Neural progenitor cell (in vitro differentiated cells): ENCODE measurements at regions not wholly inside any gene's neighbourhood (a gene's known extent, or its start where the extent isn't known, plus 50 kb on each side); places are given as distances from the start of the nearest gene placed in this dataset.

Source experiments
- DNase-seq: peaks from one replicate; pipeline ENCODE4 v3.0.0-alpha.2; 2016; ENCODE audit warnings: low spot score
- H2AFZ ChIP-seq: fragments of 200-600 bp; sonication (generic); replicated peaks from 2 replicates; pipeline ENCODE4 v1.6.1; 2016; ENCODE audit warnings: antibody characterized with exemption
- H3F3A ChIP-seq: fragments of 200-600 bp; sonication (generic); 2 replicates; pipeline ENCODE4 v1.6.1; 2016; ENCODE audit warnings: antibody characterized with exemption, low read depth
- H3K27ac ChIP-seq: fragments of 200-600 bp; sonication (generic); 2 replicates; pipeline ENCODE4 v1.5.1; 2016; ENCODE audit warnings: mild to moderate bottlenecking
- H3K27me3 ChIP-seq: fragments of 200-600 bp; sonication (generic); 2 replicates; pipeline ENCODE4 v1.6.1; 2016; ENCODE audit warnings: mild to moderate bottlenecking, moderate library complexity
- H3K36me3 ChIP-seq: fragments of 200-600 bp; sonication (generic); 2 replicates; pipeline ENCODE4 v1.5.1; 2016
- H3K4me1 ChIP-seq: fragments of 200-600 bp; sonication (generic); 2 replicates; pipeline ENCODE4 v1.6.1; 2016; ENCODE audit warnings: mixed run types
- H3K4me2 ChIP-seq: fragments of 200-600 bp; sonication (generic); 2 replicates; pipeline ENCODE4 v1.6.1; 2016
- H3K4me3 ChIP-seq: fragments of 200-600 bp; sonication (generic); 2 replicates; pipeline ENCODE4 v1.5.1; 2016
- H3K79me2 ChIP-seq: fragments of 200-600 bp; sonication (generic); 2 replicates; pipeline ENCODE4 v1.6.1; 2016; ENCODE audit warnings: low read depth
- H3K9ac ChIP-seq: fragments of 200-600 bp; sonication (generic); 2 replicates; pipeline ENCODE4 v1.6.1; 2016
- H3K9me3 ChIP-seq: fragments of 200-600 bp; sonication (generic); 2 replicates; pipeline ENCODE4 v1.5.1; 2016; ENCODE audit warnings: low read depth
- H4K20me1 ChIP-seq: fragments of 200-600 bp; sonication (generic); 2 replicates; pipeline ENCODE4 v1.6.1; 2016; ENCODE audit warnings: low read depth
- H3K27ac Mint-ChIP-seq: 3 replicates; pipeline ENCODE4 v1.8.0; 2021; ENCODE audit warnings: mixed read lengths
- H3K27me3 Mint-ChIP-seq: 2 replicates; pipeline ENCODE4 v1.8.0; 2022; ENCODE audit warnings: low read depth, mild to moderate bottlenecking, inconsistent platforms, moderate library complexity, mixed read lengths; ENCODE audit not compliant: insufficient read depth
- H3K36me3 Mint-ChIP-seq: 3 replicates; pipeline ENCODE4 v1.8.0; 2021; ENCODE audit warnings: mixed read lengths
- H3K4me1 Mint-ChIP-seq: 3 replicates; pipeline ENCODE4 v1.8.0; 2021; ENCODE audit warnings: mixed read lengths
- H3K4me3 Mint-ChIP-seq: 3 replicates; pipeline ENCODE4 v1.8.0; 2021; ENCODE audit warnings: mild to moderate bottlenecking, moderate library complexity, mixed read lengths
- H3K9me3 Mint-ChIP-seq: 3 replicates; pipeline ENCODE4 v1.8.0; 2020; ENCODE audit warnings: mixed read lengths
- CTCF ChIP-seq: fragments of 200-600 bp; sonication (generic); IDR thresholded peaks from 2 replicates; pipeline ENCODE4 v1.5.1; 2017; ENCODE audit warnings: antibody characterized with exemption, mild to moderate bottlenecking
- EZH2 ChIP-seq: fragments of 200-600 bp; sonication (generic); IDR thresholded peaks from 2 replicates; pipeline ENCODE4 v1.6.1; 2017; ENCODE audit warnings: antibody characterized with exemption, mild to moderate bottlenecking, moderate library complexity
- EZH2phosphoT487 ChIP-seq: fragments of 200-600 bp; sonication (generic); IDR thresholded peaks from 2 replicates; pipeline ENCODE4 v1.6.1; 2017; ENCODE audit warnings: antibody characterized with exemption

GRCh38 chr3:193861012-193861411 is 268.0 kb downstream of the OPA1 start:
- no peak overlapping the region for H3K4me2 ChIP-seq
- no peak for DNase-seq
- H4K20me1 ChIP-seq = no peaks in the 10 kb centered on the region
- H3K27me3 Mint-ChIP-seq = peaks cover 6% of the 10 kb centered on the region
- TF ChIP-seq EZH2 = no peak
- no peak for TF ChIP-seq EZH2phosphoT487
- TF ChIP-seq CTCF = no peak
- no peaks in the 10 kb centered on the region for H3K27me3 ChIP-seq
- no peak overlapping the region for H3K27ac Mint-ChIP-seq
- H3K36me3 Mint-ChIP-seq = no peaks in the 10 kb centered on the region
- H3K9ac ChIP-seq = no peak overlapping the region
- no peaks in the 10 kb centered on the region for H3K79me2 ChIP-seq
- H3K4me1 ChIP-seq = no peaks in the 10 kb centered on the region
- no peaks in the 10 kb centered on the region for H3F3A ChIP-seq
- no peak overlapping the region for H2AFZ ChIP-seq
- H3K4me1 Mint-ChIP-seq = peaks cover 3% of the 10 kb centered on the region
- no peaks in the 10 kb centered on the region for H3K36me3 ChIP-seq
- H3K4me3 Mint-ChIP-seq = no peak overlapping the region
- no peak overlapping the region for H3K4me3 ChIP-seq
- peaks cover 7% of the 10 kb centered on the region for H3K9me3 Mint-ChIP-seq
- H3K27ac ChIP-seq = no peak overlapping the region
- no peaks in the 10 kb centered on the region for H3K9me3 ChIP-seq

- Histone ChIP-seq H3K9ac (no peak overlapping the region), H3K27me3 (peaks cover 1% of the 10 kb centered on the region), H4K20me1 (no peaks in the 10 kb centered on the region), H3K79me2 (no peaks in the 10 kb centered on the region), H2AFZ (no peak overlapping the region), H3K4me1 (no peaks in the 10 kb centered on the region), H3K4me2 (no peak overlapping the region), H3K9me3 (no peaks in the 10 kb centered on the region), H3K36me3 (no peaks in the 10 kb centered on the region), H3K4me3 (no peak overlapping the region), H3K27ac (no peak overlapping the region), H3F3A (no peaks in the 10 kb centered on the region)
- TF ChIP-seq EZH2phosphoT487 (no peak), EZH2 (no peak), CTCF (no peak)
- Mint-ChIP-seq H3K4me1 (peaks cover 12% of the 10 kb centered on the region), H3K9me3 (no peaks in the 10 kb centered on the region), H3K4me3 (no peak overlapping the region), H3K27ac (no peak overlapping the region), H3K27me3 (peaks cover 6% of the 10 kb centered on the region), H3K36me3 (no peaks in the 10 kb centered on the region)
- no peak for DNase-seq
Measured at GRCh38 chr3:193862843-193863242, 269.8 kb downstream of the OPA1 start.

GRCh38 chr3:193863657-193864357 is 270.8 kb downstream of the OPA1 start:
- H4K20me1 ChIP-seq = no peaks in the 10 kb centered on the region
- peaks cover 7% of the 10 kb centered on the region for H3F3A ChIP-seq
- no peak overlapping the region for H2AFZ ChIP-seq
- H3K36me3 Mint-ChIP-seq = no peaks in the 10 kb centered on the region
- H3K4me1 Mint-ChIP-seq = peaks cover 22% of the 10 kb centered on the region
- no peak overlapping the region for H3K27ac ChIP-seq
- peaks cover 11% of the 10 kb centered on the region for H3K27me3 ChIP-seq
- no peak overlapping the region for H3K9ac ChIP-seq
- no peak for DNase-seq
- TF ChIP-seq EZH2 = no peak
- TF ChIP-seq EZH2phosphoT487 = no peak
- TF ChIP-seq CTCF = no peak
- no peak overlapping the region for H3K4me3 ChIP-seq
- H3K9me3 Mint-ChIP-seq = no peaks in the 10 kb centered on the region
- H3K79me2 ChIP-seq = no peaks in the 10 kb centered on the region
- no peaks in the 10 kb centered on the region for H3K36me3 ChIP-seq
- peaks cover 4% of the 10 kb centered on the region for H3K4me1 ChIP-seq
- H3K9me3 ChIP-seq = no peaks in the 10 kb centered on the region
- H3K27ac Mint-ChIP-seq = no peak overlapping the region
- H3K4me2 ChIP-seq = no peak overlapping the region
- H3K27me3 Mint-ChIP-seq = peaks cover 8% of the 10 kb centered on the region
- no peak overlapping the region for H3K4me3 Mint-ChIP-seq
